ENCODE measurements at regions not wholly inside any gene's neighbourhood (a gene's known extent, or its start where the extent isn't known, plus 50 kb on each side); places are given as distances from the start of the nearest gene placed in this dataset.
A peak's percentile ranks its signal among the peaks of the same experiment; 100 is the strongest.

- Histone ChIP-seq H3K36me3 (ENCODE audit: low read depth) (no peaks in the 10 kb centered on the region), H3K27ac (ENCODE audit: poor library complexity, severe bottlenecking) (no peak overlapping the region), H3K4me3 (ENCODE audit: severe bottlenecking) (no peak overlapping the region), H3K27me3 (ENCODE audit: insufficient read depth, poor library complexity, severe bottlenecking) (no peaks in the 10 kb centered on the region), H3K9me3 (ENCODE audit: severe bottlenecking) (no peaks in the 10 kb centered on the region), H3K4me1 (ENCODE audit: insufficient read depth, poor library complexity, severe bottlenecking) (no peaks in the 10 kb centered on the region)
- no peak for ATAC-seq (ENCODE audit: low read depth)
- TF ChIP-seq, protein P1, sequence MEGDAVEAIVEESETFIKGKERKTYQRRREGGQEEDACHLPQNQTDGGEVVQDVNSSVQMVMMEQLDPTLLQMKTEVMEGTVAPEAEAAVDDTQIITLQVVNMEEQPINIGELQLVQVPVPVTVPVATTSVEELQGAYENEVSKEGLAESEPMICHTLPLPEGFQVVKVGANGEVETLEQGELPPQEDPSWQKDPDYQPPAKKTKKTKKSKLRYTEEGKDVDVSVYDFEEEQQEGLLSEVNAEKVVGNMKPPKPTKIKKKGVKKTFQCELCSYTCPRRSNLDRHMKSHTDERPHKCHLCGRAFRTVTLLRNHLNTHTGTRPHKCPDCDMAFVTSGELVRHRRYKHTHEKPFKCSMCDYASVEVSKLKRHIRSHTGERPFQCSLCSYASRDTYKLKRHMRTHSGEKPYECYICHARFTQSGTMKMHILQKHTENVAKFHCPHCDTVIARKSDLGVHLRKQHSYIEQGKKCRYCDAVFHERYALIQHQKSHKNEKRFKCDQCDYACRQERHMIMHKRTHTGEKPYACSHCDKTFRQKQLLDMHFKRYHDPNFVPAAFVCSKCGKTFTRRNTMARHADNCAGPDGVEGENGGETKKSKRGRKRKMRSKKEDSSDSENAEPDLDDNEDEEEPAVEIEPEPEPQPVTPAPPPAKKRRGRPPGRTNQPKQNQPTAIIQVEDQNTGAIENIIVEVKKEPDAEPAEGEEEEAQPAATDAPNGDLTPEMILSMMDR (IDR thresholded peaks at IDR 0.05; ENCODE audit: poor library complexity, severe bottlenecking), result no peak
- no peak for DNase-seq (ENCODE audit: low spot score)
These were observed 620.0 kb upstream of the SLC39A10 start for GRCh38 chr2:195037045-195037444.

GRCh38 chr2:195031411-195031810 lies 625.6 kb upstream of the SLC39A10 start:
- TF ChIP-seq, protein P1 (IDR thresholded peaks at IDR 0.05; ENCODE audit: poor library complexity, severe bottlenecking), result no peak
- no peak for ATAC-seq (ENCODE audit: low read depth)
- H3K36me3 ChIP-seq (ENCODE audit: low read depth), result no peaks in the 10 kb centered on the region
- no peak for DNase-seq (ENCODE audit: low spot score)
- no peaks in the 10 kb centered on the region for H3K27me3 ChIP-seq (ENCODE audit: insufficient read depth, poor library complexity, severe bottlenecking)
- no peak overlapping the region for H3K4me3 ChIP-seq (ENCODE audit: severe bottlenecking)
- H3K27ac ChIP-seq (ENCODE audit: poor library complexity, severe bottlenecking), result no peak overlapping the region
- H3K9me3 ChIP-seq (ENCODE audit: severe bottlenecking), result no peaks in the 10 kb centered on the region
- H3K4me1 ChIP-seq (ENCODE audit: insufficient read depth, poor library complexity, severe bottlenecking), result no peaks in the 10 kb centered on the region

- Histone ChIP-seq H3K27me3 (ENCODE audit: insufficient read depth, poor library complexity, severe bottlenecking) (no peaks in the 10 kb centered on the region), H3K27ac (ENCODE audit: poor library complexity, severe bottlenecking) (no peak overlapping the region), H3K9me3 (ENCODE audit: severe bottlenecking) (no peaks in the 10 kb centered on the region), H3K36me3 (ENCODE audit: low read depth) (no peaks in the 10 kb centered on the region), H3K4me3 (ENCODE audit: severe bottlenecking) (no peak overlapping the region), H3K4me1 (ENCODE audit: insufficient read depth, poor library complexity, severe bottlenecking) (no peaks in the 10 kb centered on the region)
- TF ChIP-seq, protein P1 (IDR thresholded peaks at IDR 0.05; ENCODE audit: poor library complexity, severe bottlenecking), result no peak
- DNase-seq (ENCODE audit: low spot score), result no peak
- ATAC-seq (ENCODE audit: low read depth), result no peak
These were observed 627.0 kb upstream of the SLC39A10 start for GRCh38 chr2:195029804-195030654.

- DNase-seq (ENCODE audit: low spot score) (no peak), ATAC-seq (ENCODE audit: low read depth) (no peak)
- H3K4me3 ChIP-seq (ENCODE audit: severe bottlenecking), result no peak overlapping the region
- no peaks in the 10 kb centered on the region for H3K36me3 ChIP-seq (ENCODE audit: low read depth)
- no peaks in the 10 kb centered on the region for H3K9me3 ChIP-seq (ENCODE audit: severe bottlenecking)
- no peak overlapping the region for H3K27ac ChIP-seq (ENCODE audit: poor library complexity, severe bottlenecking)
- H3K27me3 ChIP-seq (ENCODE audit: insufficient read depth, poor library complexity, severe bottlenecking), result no peaks in the 10 kb centered on the region
- TF ChIP-seq, protein P1 (IDR thresholded peaks at IDR 0.05; ENCODE audit: poor library complexity, severe bottlenecking), result no peak
- H3K4me1 ChIP-seq (ENCODE audit: insufficient read depth, poor library complexity, severe bottlenecking), result no peaks in the 10 kb centered on the region
These were observed 629.1 kb upstream of the SLC39A10 start for GRCh38 chr2:195027947-195028346.

GRCh38 chr2:195026261-195026660 lies 630.8 kb upstream of the SLC39A10 start:
- Histone ChIP-seq H3K27me3 (ENCODE audit: insufficient read depth, poor library complexity, severe bottlenecking) (no peaks in the 10 kb centered on the region), H3K27ac (ENCODE audit: poor library complexity, severe bottlenecking) (no peak overlapping the region), H3K4me1 (ENCODE audit: insufficient read depth, poor library complexity, severe bottlenecking) (no peaks in the 10 kb centered on the region), H3K4me3 (ENCODE audit: severe bottlenecking) (no peak overlapping the region), H3K36me3 (ENCODE audit: low read depth) (no peaks in the 10 kb centered on the region), H3K9me3 (ENCODE audit: severe bottlenecking) (no peaks in the 10 kb centered on the region)
- DNase-seq (ENCODE audit: low spot score) (no peak), ATAC-seq (ENCODE audit: low read depth) (peak; percentile 67)
- TF ChIP-seq, protein P1 (IDR thresholded peaks at IDR 0.05; ENCODE audit: poor library complexity, severe bottlenecking), result no peak
